ENCODE measurements at regions not wholly inside any gene's neighbourhood (a gene's known extent, or its start where the extent isn't known, plus 50 kb on each side); places are given as distances from the start of the nearest gene placed in this dataset.

GRCh38 chr12:34526946-34527345 is 504.6 kb downstream of the ALG10 start:
- intact Hi-C loops (cut with DNase I) = no loop called here
- DNase-seq (ENCODE audit: missing footprints) (no peak), ATAC-seq (no peak)

DNA sequence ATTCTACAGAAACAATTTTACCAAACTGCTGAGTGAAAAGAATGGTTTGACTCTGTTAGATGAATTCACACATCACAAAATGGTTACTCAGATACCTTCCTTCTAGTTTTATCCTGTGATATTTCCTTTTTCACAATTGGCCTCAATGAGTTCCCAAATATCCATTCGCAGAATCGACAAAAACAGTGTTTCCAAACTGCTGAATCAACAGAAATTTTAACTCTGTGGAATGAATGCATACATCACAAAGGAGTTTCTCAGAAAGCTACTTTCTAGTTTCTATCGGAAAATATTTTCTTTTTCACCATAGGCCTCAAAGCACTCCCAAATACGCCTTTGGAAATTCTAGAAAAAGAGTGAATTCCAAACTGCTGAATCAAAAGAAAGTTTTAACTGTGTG is 525.0 kb downstream of the ALG10 start:
- intact Hi-C loops (cut with DNase I) = no loop called here
- no peak for ATAC-seq
- no peak for DNase-seq (ENCODE audit: missing footprints)

DNA sequence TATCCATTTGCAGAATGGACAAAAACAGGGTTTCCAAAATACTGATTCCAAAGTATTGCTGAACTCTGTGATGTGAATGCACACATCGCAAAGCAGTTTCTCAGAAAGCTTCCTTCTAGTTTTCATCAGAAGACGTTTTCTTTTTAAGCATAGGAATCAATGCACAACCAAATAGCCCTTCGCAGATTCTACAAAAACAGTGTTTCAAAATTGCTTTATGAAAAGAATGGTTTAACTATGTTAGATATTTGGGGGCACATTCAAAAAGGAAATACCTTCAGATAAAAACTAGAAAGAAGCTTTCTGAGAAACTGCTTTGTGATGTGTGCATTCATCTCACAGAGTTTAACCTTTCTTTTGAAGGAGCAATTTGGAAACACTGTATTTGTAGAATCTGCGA is 569.7 kb downstream of the ALG10 start:
- intact Hi-C loops (cut with DNase I) = no loop called here
- no peak for ATAC-seq
- DNase-seq (ENCODE audit: missing footprints) = no peak

DNA sequence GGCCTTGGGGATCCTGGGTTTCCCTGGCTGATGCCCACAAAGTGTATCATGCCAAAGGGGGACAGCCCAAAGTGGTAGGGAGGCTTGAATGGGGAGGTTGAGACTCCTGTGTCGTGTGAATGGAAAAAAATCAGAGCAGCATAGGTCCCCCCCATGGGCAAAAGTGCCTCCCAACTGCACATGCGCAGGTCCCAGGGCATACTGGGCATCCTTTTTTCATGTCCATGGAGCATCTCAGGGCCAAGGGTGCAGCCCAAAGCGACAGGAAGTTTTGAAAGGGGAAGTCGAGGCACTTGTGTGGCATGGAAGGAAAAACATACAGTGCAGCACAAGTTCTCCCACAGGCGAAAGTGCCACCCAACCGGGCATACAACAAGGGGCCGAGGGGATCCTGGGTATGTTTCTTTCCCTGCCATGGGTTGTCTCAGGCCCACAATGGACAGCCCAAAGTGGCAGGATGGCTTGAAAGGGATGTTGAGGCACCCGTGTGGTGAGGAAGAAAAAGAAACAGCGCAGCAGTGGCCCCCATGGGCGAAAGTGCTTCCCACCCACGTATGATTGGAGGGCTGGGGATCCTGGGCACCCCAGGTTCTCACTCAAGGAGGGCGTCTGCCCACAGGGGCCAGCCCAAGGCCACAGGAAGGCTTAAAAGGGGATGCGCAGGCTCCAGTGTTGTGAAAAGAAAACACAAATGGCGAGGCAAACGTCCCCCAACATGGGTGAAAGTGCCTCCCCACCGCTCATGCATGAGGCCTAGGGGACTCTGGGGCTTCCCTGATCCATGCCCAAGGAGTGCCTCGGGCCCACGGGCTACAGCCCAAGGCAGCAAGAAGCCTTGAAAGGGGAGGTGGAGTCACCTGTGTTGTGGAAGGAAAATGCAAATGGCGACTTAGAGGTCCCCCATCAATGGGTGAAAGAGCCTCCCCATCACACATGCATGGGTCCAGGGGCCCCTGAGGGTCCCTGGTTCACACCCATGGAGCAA is 573.7 kb downstream of the ALG10 start:
- ATAC-seq (no peak), DNase-seq (ENCODE audit: missing footprints) (peak; percentile 45)
- intact Hi-C loops (cut with DNase I) = no loop called here

GRCh38 chr12:34597548-34598351 is 575.5 kb downstream of the ALG10 start:
- ATAC-seq (no peak), DNase-seq (ENCODE audit: missing footprints) (peak; percentile 25)
- intact Hi-C loops (cut with DNase I) = no loop called here

GRCh38 chr12:34598352-34598827 is 576.1 kb downstream of the ALG10 start:
- DNase-seq (ENCODE audit: missing footprints) = no peak
- intact Hi-C loops (cut with DNase I) = no loop called here
- ATAC-seq = no peak

DNA sequence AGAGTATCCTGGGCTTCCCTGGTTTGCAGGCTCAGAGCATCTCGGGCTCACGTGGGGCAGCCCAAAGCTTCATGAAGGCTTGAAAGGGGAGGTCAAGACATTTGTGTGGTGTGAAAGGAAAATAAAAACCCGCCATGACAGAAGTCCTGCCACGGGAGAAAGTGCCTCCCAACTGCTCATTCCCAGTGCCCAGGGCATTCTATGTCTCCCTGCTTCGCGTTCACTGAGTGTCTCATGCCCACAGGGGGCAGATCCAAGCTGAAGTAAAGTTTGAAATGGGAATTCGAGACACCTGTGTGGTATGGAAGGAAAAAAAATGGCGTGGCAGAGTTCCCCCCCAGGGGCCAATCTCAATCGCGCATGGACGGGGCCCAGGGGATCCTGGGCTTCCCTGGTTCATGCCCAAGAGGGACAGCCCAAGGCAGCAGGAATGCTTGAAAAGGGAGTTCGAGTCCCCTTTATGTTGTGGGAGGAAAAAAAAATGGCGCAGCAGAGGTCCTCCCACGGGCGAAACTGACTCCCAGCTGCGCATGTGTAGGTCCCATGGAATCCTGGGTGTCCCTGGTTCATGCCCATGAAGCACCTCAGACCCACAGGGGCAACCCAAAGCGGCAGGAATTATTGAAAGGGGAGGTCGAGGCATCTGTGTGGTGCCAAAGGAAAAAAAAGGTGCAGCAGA is 576.7 kb downstream of the ALG10 start:
- ATAC-seq (no peak), DNase-seq (ENCODE audit: missing footprints) (peak; percentile 26)
- intact Hi-C loops (cut with DNase I) = no loop called here

DNA sequence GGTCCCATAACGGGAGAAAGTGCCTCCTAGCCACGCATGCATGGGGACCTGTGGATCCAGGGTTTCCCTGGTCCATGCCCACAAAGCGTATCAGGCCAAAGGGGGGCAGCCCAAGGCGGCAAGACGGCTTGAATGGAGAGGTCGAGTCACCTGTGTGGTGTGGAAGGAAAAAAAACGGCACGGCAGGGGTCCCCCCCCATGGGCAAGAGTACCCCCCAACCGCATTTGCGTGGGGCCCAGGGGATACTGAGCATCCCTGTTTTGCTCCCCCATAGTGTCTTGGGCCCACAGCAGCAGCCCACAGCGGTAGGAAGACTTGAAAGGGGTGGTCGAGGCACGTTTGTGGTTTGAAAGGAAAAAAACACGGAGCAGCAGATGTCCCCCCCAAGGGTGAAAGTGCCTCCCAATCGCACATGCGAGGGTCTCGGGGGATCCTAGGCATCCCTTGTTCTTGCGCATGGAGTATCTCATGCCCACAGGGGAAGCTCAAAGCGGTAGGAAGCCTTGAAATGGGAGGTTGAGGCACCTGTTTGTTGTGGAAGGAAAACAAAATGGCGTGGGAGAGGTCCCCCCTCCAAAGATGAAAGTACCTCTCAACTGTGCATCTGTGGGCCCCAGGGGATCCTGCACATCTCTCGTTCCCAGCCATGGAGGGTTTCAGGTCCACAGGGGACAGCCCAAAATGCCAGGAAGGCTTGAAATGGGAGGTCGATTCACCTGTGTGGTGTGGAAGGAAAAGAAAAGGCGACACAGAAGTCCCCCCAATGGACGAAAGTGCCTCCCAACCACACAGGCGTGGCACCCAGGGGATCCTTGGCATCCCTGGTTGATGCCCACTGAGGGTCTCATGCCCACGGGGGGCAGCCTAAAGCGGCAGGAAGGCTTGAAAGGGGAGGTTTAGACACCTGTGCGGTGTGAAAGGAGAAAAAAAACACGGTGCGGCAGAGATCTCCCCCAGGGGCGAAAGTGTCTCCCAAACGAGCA is 577.5 kb downstream of the ALG10 start:
- ATAC-seq (no peak), DNase-seq (ENCODE audit: missing footprints) (peak; percentile 43)
- intact Hi-C loops (cut with DNase I) = no loop called here

- ATAC-seq (no peak), DNase-seq (ENCODE audit: missing footprints) (peak; percentile 57)
- intact Hi-C loops (cut with DNase I) = no loop called here
Measured at GRCh38 chr12:34600592-34601462, 578.5 kb downstream of the ALG10 start.

DNA sequence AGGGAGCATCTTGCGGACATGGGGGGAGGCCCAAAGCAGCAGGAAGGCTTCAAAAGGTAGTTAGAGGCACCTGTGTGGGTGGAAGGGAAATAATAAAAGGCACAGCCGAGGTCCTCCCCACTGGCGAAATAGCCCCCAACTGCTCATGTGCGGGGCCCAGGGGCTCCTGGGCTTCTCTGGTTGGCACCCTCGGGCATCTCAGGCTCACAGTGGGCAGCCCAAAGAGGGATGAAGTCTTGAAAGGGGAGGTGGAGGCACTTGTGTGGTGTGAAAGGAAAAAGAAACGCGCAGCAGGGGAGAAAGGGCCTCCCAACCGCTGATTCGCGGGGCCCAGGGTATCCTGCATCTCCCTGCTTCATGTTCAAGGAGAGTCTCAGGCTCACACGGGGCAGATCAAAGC is 579.4 kb downstream of the ALG10 start:
- no peak for ATAC-seq
- DNase-seq (ENCODE audit: missing footprints) = no peak
- intact Hi-C loops (cut with DNase I) = no loop called here

DNA sequence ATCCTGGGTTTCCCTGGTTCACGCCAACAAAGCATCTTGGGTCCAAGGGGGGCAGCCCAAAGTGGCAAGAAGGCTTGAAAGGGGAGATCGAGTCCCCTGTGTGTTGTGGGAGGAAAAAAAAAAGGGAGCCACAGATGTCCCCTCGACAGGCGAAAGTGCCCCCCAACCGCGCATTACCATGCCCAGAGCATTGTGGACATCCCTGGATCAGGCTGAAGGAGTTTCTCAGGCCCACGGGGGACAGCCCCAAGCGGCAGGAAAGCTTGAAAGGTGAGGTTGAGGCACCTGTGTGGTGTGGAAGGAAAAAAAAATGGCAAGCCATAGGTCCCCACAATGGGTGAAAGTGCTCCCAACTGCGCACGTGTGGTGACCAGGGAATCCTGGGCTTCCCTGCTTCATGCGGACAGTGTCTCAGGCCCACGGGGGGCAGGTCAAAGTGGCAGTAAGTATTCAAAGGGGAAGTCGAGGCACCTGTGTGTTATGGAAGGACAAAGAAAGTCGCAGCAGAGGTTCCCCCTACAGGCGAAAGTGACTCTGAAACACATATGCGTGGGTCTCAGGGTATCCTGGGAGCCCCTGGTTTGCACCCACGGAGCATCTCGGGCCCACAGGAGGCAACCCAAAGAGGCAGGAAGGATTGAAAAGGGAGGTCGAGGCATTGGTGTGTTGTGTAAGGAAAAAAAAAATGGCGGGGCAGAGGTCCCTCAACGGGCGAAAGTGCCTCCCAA is 580.1 kb downstream of the ALG10 start:
- ATAC-seq (no peak), DNase-seq (ENCODE audit: missing footprints) (no peak)
- intact Hi-C loops (cut with DNase I) = no loop called here

- intact Hi-C loops (cut with DNase I) = no loop called here
- no peak for ATAC-seq
- no peak for DNase-seq (ENCODE audit: missing footprints)
Measured at GRCh38 chr12:34603382-34604035, 581.2 kb downstream of the ALG10 start.

GRCh38 chr12:34604227-34604626 is 581.9 kb downstream of the ALG10 start:
- ATAC-seq = no peak
- DNase-seq (ENCODE audit: missing footprints) = no peak
- intact Hi-C loops (cut with DNase I) = no loop called here

DNA sequence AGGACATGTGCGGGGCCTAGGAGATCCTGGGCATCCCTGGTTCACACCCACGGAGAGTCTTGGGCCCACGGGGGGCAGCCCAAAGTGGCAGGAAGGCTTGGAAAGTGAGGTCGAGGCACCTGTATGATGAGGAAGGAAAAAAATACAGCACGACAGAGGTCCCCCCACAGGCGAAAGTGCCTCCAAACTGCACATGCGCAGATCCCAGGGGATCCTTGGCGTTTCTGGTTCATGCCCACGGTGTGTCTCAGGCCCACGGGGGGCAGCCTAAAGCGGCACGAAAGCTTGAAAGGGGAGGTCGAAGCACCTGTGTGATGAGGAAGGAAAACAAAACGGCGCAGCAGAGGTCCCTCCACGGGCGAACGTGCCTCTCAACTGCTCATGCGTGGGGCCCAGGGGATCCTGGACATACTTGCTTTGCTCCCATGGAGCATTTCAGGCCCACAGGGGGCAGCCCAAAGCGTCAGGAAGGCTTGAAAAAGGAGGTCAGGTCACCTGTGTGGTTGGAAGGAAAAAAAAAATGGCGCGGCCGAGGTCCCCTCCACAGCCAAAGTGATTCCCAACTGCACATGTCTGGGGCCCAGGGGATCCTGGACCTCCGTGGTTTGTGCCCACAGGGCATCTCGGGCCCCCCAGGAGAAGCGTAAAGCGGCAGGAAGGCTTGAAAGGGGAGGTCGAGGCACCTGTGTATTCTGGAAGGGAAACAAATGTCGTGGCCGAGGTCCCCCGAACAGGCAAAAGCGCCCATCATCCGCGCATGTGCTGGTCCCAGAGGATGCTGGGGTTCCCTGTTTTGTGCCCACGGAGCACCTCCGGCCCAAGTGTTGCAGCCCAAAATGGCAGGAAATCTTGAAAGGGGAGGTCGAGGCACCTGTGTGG is 582.6 kb downstream of the ALG10 start:
- DNase-seq (ENCODE audit: missing footprints) (no peak), ATAC-seq (no peak)
- intact Hi-C loops (cut with DNase I) = no loop called here

GRCh38 chr12:34605510-34605887 is 583.2 kb downstream of the ALG10 start:
- intact Hi-C loops (cut with DNase I) = no loop called here
- ATAC-seq = no peak
- DNase-seq (ENCODE audit: missing footprints) = peak; percentile 23

Measured in Right ventricle myocardium inferior (tissue), 1 donor.